Endothelial cell of umbilical vein (primary cell): ENCODE measurements at regions not wholly inside any gene's neighbourhood (a gene's known extent, or its start where the extent isn't known, plus 50 kb on each side); places are given as distances from the start of the nearest gene placed in this dataset.

Experiments
- BruUV-seq: library from RNA; stranded (reverse); fragments of 400-500 nt; replicated peaks from 2 replicates; lab custom pipeline; 2021; lab: Mats Ljungman, UMichigan
- CTCF ChIA-PET: fragments of 300-600, 350-600 bp; sonication (Branson Sonifier 250); formaldehyde crosslinking; loops from one replicate; lab custom pipeline; 2021; ENCODE audit warnings: antibody characterized with exemption, inconsistent platforms; lab: Charles Lee
- POLR2A ChIA-PET: fragments of 300-600, 350-600 bp; sonication (Branson Sonifier 250); formaldehyde crosslinking; loops from one replicate; lab custom pipeline; 2021; ENCODE audit warnings: antibody characterized with exemption, inconsistent platforms; lab: Charles Lee
- DNase-seq: peaks from one replicate; pipeline ENCODE4 v3.0.0-alpha.2; 2011; ENCODE audit warnings: low read depth, low spot score
- FAIRE-seq: peaks from 2 replicates; lab custom pipeline; 2011; peaks lifted over from hg19 to GRCh38; lab: Jason Lieb, UNC
- H2AFZ ChIP-seq: 2 replicates; pipeline ENCODE4 v1.6.0; 2012; ENCODE audit warnings: low read depth, low read length, control low read depth, inconsistent platforms
- H3K27ac ChIP-seq: 2 replicates; pipeline ENCODE4 v1.5.1; 2011; ENCODE audit warnings: low read depth, mild to moderate bottlenecking, control low read depth, low read length, moderate library complexity; ENCODE audit not compliant: insufficient read depth
- H3K27me3 ChIP-seq, 2 experiments: 2 replicates each; pipeline versions ENCODE4 v1.6.0 to v1.6.1; 2011; ENCODE audit warnings: low read length in 2 of 2, mixed read lengths in 1 of 2; ENCODE audit not compliant: control insufficient read depth in 2 of 2, insufficient read depth in 2 of 2
- H3K36me3 ChIP-seq, 2 experiments: 2 replicates in 1 of 2; 3 replicates in 1 of 2; pipeline ENCODE4 v1.5.1; 2011; ENCODE audit warnings: low read length in 2 of 2, mild to moderate bottlenecking in 1 of 2, moderate library complexity in 1 of 2; ENCODE audit not compliant: control insufficient read depth in 2 of 2, insufficient read depth in 2 of 2; ENCODE audit errors: extremely low read depth in 1 of 2
- H3K4me1 ChIP-seq: 3 replicates; pipeline ENCODE4 v1.5.1; 2011; ENCODE audit warnings: mild to moderate bottlenecking, low read length; ENCODE audit not compliant: control insufficient read depth, insufficient read depth; ENCODE audit errors: extremely low read depth
- H3K4me2 ChIP-seq: 2 replicates; pipeline ENCODE4 v1.6.1; 2011; ENCODE audit warnings: low read length, control low read depth, mixed read lengths; ENCODE audit not compliant: insufficient read depth
- H3K4me3 ChIP-seq, 3 experiments: fragments of 200-600 bp in 1 of 3; sonication (generic), shearing (Covaris generic) in 1 of 3; replicated peaks in 1 of 3; 2 replicates each; pipeline ENCODE4 v1.5.1; 2011 to 2016; ENCODE audit warnings: control low read depth in 3 of 3, low read length in 3 of 3, mild to moderate bottlenecking in 2 of 3, inconsistent platforms in 1 of 3, low read depth in 1 of 3, moderate library complexity in 1 of 3; ENCODE audit not compliant: insufficient read depth in 1 of 3
- H3K79me2 ChIP-seq: 2 replicates; pipeline ENCODE4 v1.6.0; 2012; ENCODE audit warnings: low read length, inconsistent platforms; ENCODE audit not compliant: control insufficient read depth, insufficient read depth
- H3K9ac ChIP-seq: replicated peaks from 2 replicates; pipeline ENCODE3; 2011; ENCODE audit warnings: low read length, control low read depth; ENCODE audit not compliant: insufficient read depth; ENCODE audit errors: extremely low read depth
- H3K9me1 ChIP-seq: replicated peaks from 3 replicates; pipeline ENCODE4 v1.6.0; 2011; ENCODE audit warnings: mild to moderate bottlenecking, low read length; ENCODE audit not compliant: control insufficient read depth, insufficient read depth; ENCODE audit errors: extremely low read depth
- H3K9me3 ChIP-seq: replicated peaks from 2 replicates; pipeline ENCODE4 v1.5.1; 2012; ENCODE audit warnings: low read length, inconsistent platforms; ENCODE audit not compliant: control insufficient read depth, insufficient read depth
- H4K20me1 ChIP-seq: replicated peaks from 2 replicates; pipeline ENCODE3; 2011; ENCODE audit warnings: mild to moderate bottlenecking, low read length; ENCODE audit not compliant: control insufficient read depth, insufficient read depth; ENCODE audit errors: extremely low read depth
- CTCF ChIP-seq, 2 donors: IDR thresholded peaks; 1 replicate in 1 of 2; 2 replicates in 1 of 2; pipeline ENCODE4 v1.5.1; 2011; ENCODE audit warnings: low read length in 2 of 2, mild to moderate bottlenecking in 2 of 2, moderate library complexity in 2 of 2, control low read depth in 1 of 2, inconsistent platforms in 1 of 2, low read depth in 1 of 2; ENCODE audit not compliant: insufficient read depth in 1 of 2; ENCODE audit errors: extremely low read depth in 1 of 2
- EZH2 ChIP-seq: IDR thresholded peaks from 2 replicates; pipeline ENCODE4 v1.6.1; 2012; ENCODE audit warnings: borderline replicate concordance, low read depth, mild to moderate bottlenecking, moderate library complexity, low read length, inconsistent platforms; ENCODE audit not compliant: severe bottlenecking
- FOS ChIP-seq: IDR thresholded peaks from 2 replicates; pipeline ENCODE4 v1.6.1; 2011; ENCODE audit warnings: mild to moderate bottlenecking, low read length, moderate library complexity, borderline replicate concordance; ENCODE audit not compliant: insufficient read depth
- GATA2 ChIP-seq: IDR thresholded peaks from 2 replicates; pipeline ENCODE4 v1.7.0; 2011; ENCODE audit warnings: low read depth, mild to moderate bottlenecking, moderate library complexity, mixed read lengths, low read length; ENCODE audit not compliant: insufficient read length, insufficient read depth
- JUN ChIP-seq: IDR thresholded peaks from 2 replicates; pipeline ENCODE4 v1.6.1; 2011; ENCODE audit warnings: borderline replicate concordance, low read depth; ENCODE audit not compliant: insufficient read length, insufficient read depth
- MYC ChIP-seq: IDR thresholded peaks from one replicate; pipeline ENCODE4 v1.6.1; 2011; ENCODE audit warnings: mild to moderate bottlenecking, low read depth, low read length
- POLR2A ChIP-seq: IDR thresholded peaks from 2 replicates; pipeline ENCODE4 v1.6.1; 2012; ENCODE audit warnings: low read depth, mild to moderate bottlenecking, control low read depth, low read length
- POLR2AphosphoS5 ChIP-seq: IDR thresholded peaks from 2 replicates; pipeline ENCODE4 v1.6.1; 2012; ENCODE audit warnings: low read depth, mild to moderate bottlenecking, control low read depth, low read length, moderate library complexity; ENCODE audit not compliant: insufficient read depth
- dilution Hi-C: fragments of 300-500 bp; cut with MboI; formaldehyde crosslinking; loops from one replicate; pipeline ENCODE4 v1.15.0; 2019; ENCODE audit warnings: low sequenced_read_pairs; ENCODE audit not compliant: extremely low pct_ligation_motif_present
- intact Hi-C: fragments of 100-400 bp; cut with micrococcal nuclease; formaldehyde crosslinking; loops from one replicate; pipeline ENCODE4 v1.10.0; 2022
- TF ChIP-seq, protein P1 (sequence below): IDR thresholded peaks from 2 replicates; pipeline ENCODE4 v1.6.1; 2011; ENCODE audit not compliant: insufficient read depth, insufficient read length

GRCh38 chr1:78367700-78368099, 123.1 kb upstream of the PTGFR start:
- TF ChIP-seq MYC (no peak), EZH2 (no peak), POLR2A (no peak), POLR2AphosphoS5 (no peak), JUN (no peak)
- TF ChIP-seq, protein P1, sequence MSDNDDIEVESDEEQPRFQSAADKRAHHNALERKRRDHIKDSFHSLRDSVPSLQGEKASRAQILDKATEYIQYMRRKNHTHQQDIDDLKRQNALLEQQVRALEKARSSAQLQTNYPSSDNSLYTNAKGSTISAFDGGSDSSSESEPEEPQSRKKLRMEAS = no peak
- no peaks in the 10 kb centered on the region for H3K4me1 ChIP-seq
- H3K4me2 ChIP-seq = no peak overlapping the region
- intact Hi-C loops (no loop called here), dilution Hi-C loops (no loop called here)
- H3K4me3 ChIP-seq = no peak overlapping the region
- no peaks in the 10 kb centered on the region for H3K79me2 ChIP-seq
- H4K20me1 ChIP-seq = no peaks in the 10 kb centered on the region
- no peak overlapping the region for H2AFZ ChIP-seq
- no TSS peak for BruUV-seq
- H3K9me3 ChIP-seq = no peaks in the 10 kb centered on the region
- FAIRE-seq (no peak), DNase-seq (no peak)
- ChIA-PET CTCF (no interaction called here), POLR2A (no interaction called here)
- peaks cover 2 to 6% of the 10 kb centered on the region in 2 experiments for H3K27me3 ChIP-seq
- no peaks in the 10 kb centered on the region for H3K36me3 ChIP-seq
- H3K9me1 ChIP-seq = no peaks in the 10 kb centered on the region
- H3K27ac ChIP-seq = no peak overlapping the region
- no peak overlapping the region for H3K9ac ChIP-seq

DNA sequence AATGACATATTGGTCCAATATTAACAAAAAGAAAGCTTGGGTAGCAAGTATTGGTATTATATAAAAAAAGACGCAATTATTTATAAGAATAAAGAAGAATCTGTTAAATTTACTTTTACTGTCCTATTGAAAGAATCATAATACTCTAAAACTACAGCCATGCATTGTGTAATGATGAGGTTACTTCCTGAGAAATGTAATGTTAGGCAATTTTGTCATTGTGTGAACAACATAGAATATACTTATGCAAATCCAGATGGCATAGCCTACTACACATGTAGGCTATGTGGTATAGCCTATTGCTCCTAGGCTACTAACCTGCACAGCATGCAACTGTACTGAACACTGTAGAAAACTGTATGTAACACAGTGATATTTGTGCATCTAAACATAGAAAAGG, 121.2 kb upstream of the PTGFR start:
- H3K4me3 ChIP-seq = no peak overlapping the region
- H2AFZ ChIP-seq = no peak overlapping the region
- TF ChIP-seq POLR2A (no peak), GATA2 (no peak), CTCF (IDR thresholded peaks at IDR 0.05; ENCODE audit: extremely low read depth in 1 of 2, insufficient read depth in 1 of 2, low read depth in 1 of 2, low read length in 2 of 2) (no peak), EZH2 (no peak), JUN (no peak), FOS (no peak)
- TF ChIP-seq, protein P1 = no peak
- FAIRE-seq (no peak), DNase-seq (no peak)
- no peaks in the 10 kb centered on the region for H3K79me2 ChIP-seq
- CTCF ChIA-PET = no interaction called here
- no peak overlapping the region for H3K27ac ChIP-seq
- H3K9ac ChIP-seq = no peak overlapping the region
- H3K9me1 ChIP-seq = no peaks in the 10 kb centered on the region
- H3K36me3 ChIP-seq = no peaks in the 10 kb centered on the region
- dilution Hi-C loops = no loop called here
- H3K4me2 ChIP-seq = no peak overlapping the region
- intact Hi-C loops = no loop called here
- H3K27me3 ChIP-seq = peaks cover 2 to 6% of the 10 kb centered on the region in 2 experiments
- POLR2A ChIA-PET = no interaction called here
- no peaks in the 10 kb centered on the region for H3K4me1 ChIP-seq
- BruUV-seq = no TSS peak
- H3K9me3 ChIP-seq = no peaks in the 10 kb centered on the region
- H4K20me1 ChIP-seq = no peaks in the 10 kb centered on the region
